ENCODE measurements at regions not wholly inside any gene's neighbourhood (a gene's known extent, or its start where the extent isn't known, plus 50 kb on each side); places are given as distances from the start of the nearest gene placed in this dataset.
A peak's percentile ranks its signal among the peaks of the same experiment; 100 is the strongest.

- Histone ChIP-seq H3K4me3 (ENCODE audit: low read depth, low read length) (no peak overlapping the region), H3K18ac (ENCODE audit: low read length) (no peak overlapping the region), H3K23ac (ENCODE audit: low read length) (no peak overlapping the region), H3K4me1 (ENCODE audit: control insufficient read depth in 1 of 2, insufficient read depth in 2 of 2, low read length in 2 of 2) (no peaks in the 10 kb centered on the region), H3K79me1 (ENCODE audit: low read length) (no peaks in the 10 kb centered on the region), H3K14ac (ENCODE audit: low read length) (no peak overlapping the region), H2BK5ac (ENCODE audit: low read depth, low read length, poor library complexity) (no peak overlapping the region), H3K4me2 (ENCODE audit: low read length) (no peak overlapping the region), H3K36me3 (ENCODE audit: control insufficient read depth in 1 of 2, insufficient read depth in 2 of 2, low read length in 2 of 2) (peaks cover 0 to 2% of the 10 kb centered on the region in 2 experiments), H3K79me2 (ENCODE audit: control insufficient read depth, insufficient read depth, low read length, poor library complexity) (no peaks in the 10 kb centered on the region), H2BK12ac (ENCODE audit: low read length) (no peak overlapping the region), H2AK5ac (ENCODE audit: low read length) (no peak overlapping the region), H4K8ac (ENCODE audit: low read depth, low read length) (no peak overlapping the region), H4K12ac (ENCODE audit: low read depth, low read length) (no peak overlapping the region), H3K9me3 (ENCODE audit: insufficient read depth, low read depth, low read length) (peaks cover 3% of the 10 kb centered on the region), H2AFZ (ENCODE audit: insufficient read depth, low read length, poor library complexity) (no peak overlapping the region), H3K27ac (ENCODE audit: low read depth, low read length) (no peak overlapping the region), H2BK120ac (ENCODE audit: insufficient read depth, low read length, poor library complexity) (no peak overlapping the region), H3K9ac (ENCODE audit: low read length) (no peak overlapping the region), H3K4ac (ENCODE audit: low read depth, low read length) (no peak overlapping the region), H3K27me3 (ENCODE audit: insufficient read depth, low read length) (no peaks in the 10 kb centered on the region), H4K91ac (ENCODE audit: low read depth, low read length) (no peak overlapping the region)
- WGBS (ENCODE audit: extremely low coverage, insufficient coverage, insufficient read length): no CpG with 5 or more reads among the region's 1 CpG
- DNase-seq: peak in 1 of 2 donors; percentile 10
Measured at GRCh38 chr5:168056499-168057182, 234.8 kb upstream of the WWC1 start.

- Histone ChIP-seq H3K23ac (ENCODE audit: low read length) (no peak overlapping the region), H3K4me1 (ENCODE audit: control insufficient read depth in 1 of 2, insufficient read depth in 2 of 2, low read length in 2 of 2) (no peaks in the 10 kb centered on the region), H3K79me1 (ENCODE audit: low read length) (no peaks in the 10 kb centered on the region), H2AFZ (ENCODE audit: insufficient read depth, low read length, poor library complexity) (no peak overlapping the region), H3K79me2 (ENCODE audit: control insufficient read depth, insufficient read depth, low read length, poor library complexity) (no peaks in the 10 kb centered on the region), H2BK5ac (ENCODE audit: low read depth, low read length, poor library complexity) (no peak overlapping the region), H3K4me3 (ENCODE audit: low read depth, low read length) (no peak overlapping the region), H3K36me3 (ENCODE audit: control insufficient read depth in 1 of 2, insufficient read depth in 2 of 2, low read length in 2 of 2) (peaks cover 0 to 2% of the 10 kb centered on the region in 2 experiments), H3K27ac (ENCODE audit: low read depth, low read length) (no peak overlapping the region), H3K4ac (ENCODE audit: low read depth, low read length) (no peak overlapping the region), H3K9me3 (ENCODE audit: insufficient read depth, low read depth, low read length) (peaks cover 3% of the 10 kb centered on the region), H3K18ac (ENCODE audit: low read length) (no peak overlapping the region), H2AK5ac (ENCODE audit: low read length) (no peak overlapping the region), H3K9ac (ENCODE audit: low read length) (no peak overlapping the region), H2BK120ac (ENCODE audit: insufficient read depth, low read length, poor library complexity) (no peak overlapping the region), H3K14ac (ENCODE audit: low read length) (no peak overlapping the region), H4K12ac (ENCODE audit: low read depth, low read length) (no peak overlapping the region), H2BK12ac (ENCODE audit: low read length) (no peak overlapping the region), H4K8ac (ENCODE audit: low read depth, low read length) (no peak overlapping the region), H3K4me2 (ENCODE audit: low read length) (no peak overlapping the region), H4K91ac (ENCODE audit: low read depth, low read length) (no peak overlapping the region), H3K27me3 (ENCODE audit: insufficient read depth, low read length) (no peaks in the 10 kb centered on the region)
- no CpG with 5 or more reads among the region's 7 CpGs for WGBS (ENCODE audit: extremely low coverage, insufficient coverage, insufficient read length)
- no peak for DNase-seq
Measured at GRCh38 chr5:168057905-168058304, 233.5 kb upstream of the WWC1 start.

- Histone ChIP-seq H3K36me3 (ENCODE audit: control insufficient read depth in 1 of 2, insufficient read depth in 2 of 2, low read length in 2 of 2) (peaks cover 0 to 2% of the 10 kb centered on the region in 2 experiments), H2BK5ac (ENCODE audit: low read depth, low read length, poor library complexity) (no peak overlapping the region), H3K23ac (ENCODE audit: low read length) (no peak overlapping the region), H2AFZ (ENCODE audit: insufficient read depth, low read length, poor library complexity) (no peak overlapping the region), H2BK120ac (ENCODE audit: insufficient read depth, low read length, poor library complexity) (no peak overlapping the region), H3K9ac (ENCODE audit: low read length) (no peak overlapping the region), H4K91ac (ENCODE audit: low read depth, low read length) (no peak overlapping the region), H3K4me1 (ENCODE audit: control insufficient read depth in 1 of 2, insufficient read depth in 2 of 2, low read length in 2 of 2) (no peaks in the 10 kb centered on the region), H3K27me3 (ENCODE audit: insufficient read depth, low read length) (no peaks in the 10 kb centered on the region), H3K4me2 (ENCODE audit: low read length) (no peak overlapping the region), H3K4ac (ENCODE audit: low read depth, low read length) (no peak overlapping the region), H4K12ac (ENCODE audit: low read depth, low read length) (no peak overlapping the region), H3K9me3 (ENCODE audit: insufficient read depth, low read depth, low read length) (peaks cover 3% of the 10 kb centered on the region), H2BK12ac (ENCODE audit: low read length) (no peak overlapping the region), H2AK5ac (ENCODE audit: low read length) (no peak overlapping the region), H3K27ac (ENCODE audit: low read depth, low read length) (no peak overlapping the region), H4K8ac (ENCODE audit: low read depth, low read length) (no peak overlapping the region), H3K4me3 (ENCODE audit: low read depth, low read length) (no peak overlapping the region), H3K79me1 (ENCODE audit: low read length) (no peaks in the 10 kb centered on the region), H3K14ac (ENCODE audit: low read length) (no peak overlapping the region), H3K79me2 (ENCODE audit: control insufficient read depth, insufficient read depth, low read length, poor library complexity) (no peaks in the 10 kb centered on the region), H3K18ac (ENCODE audit: low read length) (no peak overlapping the region)
- no peak for DNase-seq
- WGBS (ENCODE audit: extremely low coverage, insufficient coverage, insufficient read length): no CpG with 5 or more reads among the region's 2 CpGs
Measured at GRCh38 chr5:168059131-168059530, 232.3 kb upstream of the WWC1 start.

- H2BK120ac ChIP-seq (ENCODE audit: insufficient read depth, low read length, poor library complexity): no peak overlapping the region
- no CpG with 5 or more reads among the region's 3 CpGs for WGBS (ENCODE audit: extremely low coverage, insufficient coverage, insufficient read length)
- H3K4ac ChIP-seq (ENCODE audit: low read depth, low read length): no peak overlapping the region
- H3K23ac ChIP-seq (ENCODE audit: low read length): no peak overlapping the region
- H3K14ac ChIP-seq (ENCODE audit: low read length): no peak overlapping the region
- no peak overlapping the region for H3K27ac ChIP-seq (ENCODE audit: low read depth, low read length)
- H2BK12ac ChIP-seq (ENCODE audit: low read length): no peak overlapping the region
- H2BK5ac ChIP-seq (ENCODE audit: low read depth, low read length, poor library complexity): no peak overlapping the region
- H3K79me1 ChIP-seq (ENCODE audit: low read length): no peaks in the 10 kb centered on the region
- no peak overlapping the region for H3K4me2 ChIP-seq (ENCODE audit: low read length)
- no peak overlapping the region for H4K12ac ChIP-seq (ENCODE audit: low read depth, low read length)
- H3K9me3 ChIP-seq (ENCODE audit: insufficient read depth, low read depth, low read length): peaks cover 3% of the 10 kb centered on the region
- no peaks in the 10 kb centered on the region for H3K79me2 ChIP-seq (ENCODE audit: control insufficient read depth, insufficient read depth, low read length, poor library complexity)
- peaks cover 0 to 2% of the 10 kb centered on the region in 2 experiments for H3K36me3 ChIP-seq (ENCODE audit: control insufficient read depth in 1 of 2, insufficient read depth in 2 of 2, low read length in 2 of 2)
- no peak overlapping the region for H2AFZ ChIP-seq (ENCODE audit: insufficient read depth, low read length, poor library complexity)
- no peak overlapping the region for H4K91ac ChIP-seq (ENCODE audit: low read depth, low read length)
- DNase-seq: no peak
- H3K9ac ChIP-seq (ENCODE audit: low read length): no peak overlapping the region
- H3K4me3 ChIP-seq (ENCODE audit: low read depth, low read length): no peak overlapping the region
- H3K27me3 ChIP-seq (ENCODE audit: insufficient read depth, low read length): no peaks in the 10 kb centered on the region
- no peak overlapping the region for H3K18ac ChIP-seq (ENCODE audit: low read length)
- no peak overlapping the region for H4K8ac ChIP-seq (ENCODE audit: low read depth, low read length)
- H3K4me1 ChIP-seq (ENCODE audit: control insufficient read depth in 1 of 2, insufficient read depth in 2 of 2, low read length in 2 of 2): no peaks in the 10 kb centered on the region
- no peak overlapping the region for H2AK5ac ChIP-seq (ENCODE audit: low read length)
Measured at GRCh38 chr5:168062239-168062638, 229.2 kb upstream of the WWC1 start.

Measured in trophoblast cell (in vitro differentiated cells and primary cell).